ENCODE measurements at regions not wholly inside any gene's neighbourhood (a gene's known extent, or its start where the extent isn't known, plus 50 kb on each side); places are given as distances from the start of the nearest gene placed in this dataset.
"Not testable (repeated sequence)": the region's sequence is repeated elsewhere in the genome, so short reads cannot be mapped to it uniquely, and the experiment has no call there.

DNA sequence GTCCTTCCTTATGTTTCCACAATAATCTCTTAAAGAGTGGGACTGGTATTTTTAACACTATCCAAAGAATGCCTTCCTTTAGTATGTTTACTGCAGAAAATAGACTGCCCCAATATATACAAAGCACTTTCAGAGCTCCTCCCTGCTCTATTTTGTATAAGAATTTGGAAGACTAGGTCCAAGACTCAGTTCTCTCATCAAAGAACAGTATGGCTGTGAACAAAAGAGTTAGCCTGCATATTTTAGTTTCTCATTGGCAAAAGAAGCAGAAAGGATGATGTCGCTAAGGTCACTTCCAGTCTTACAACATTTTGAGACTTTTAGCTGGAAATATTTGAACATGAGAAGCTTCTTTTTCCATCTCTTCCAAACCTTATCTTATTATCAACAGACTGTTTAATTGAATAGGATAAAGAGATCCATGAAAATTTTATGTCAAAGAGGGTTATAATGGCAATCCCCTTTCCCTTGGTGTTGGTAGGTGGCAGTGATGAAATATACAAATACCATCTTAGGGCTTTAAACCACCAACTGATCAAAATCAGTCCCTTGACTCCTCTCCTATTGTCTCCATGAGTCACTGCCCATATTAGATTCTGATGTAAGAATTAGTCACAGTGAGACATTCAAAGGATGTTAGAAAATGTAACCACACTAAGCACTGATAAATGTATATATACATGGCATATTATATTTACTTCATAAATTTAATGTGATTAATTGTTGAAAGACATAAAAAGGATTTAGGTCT, 266.9 kb upstream of the DSEL start:
- POLR2A ChIA-PET: no interaction called here
- H3K4me1 ChIP-seq (ENCODE audit: control extremely low read depth in 1 of 4, control insufficient read depth in 4 of 4, insufficient read depth in 4 of 4, low read length in 3 of 4): no peaks in the 10 kb centered on the region
- H3K36me3 ChIP-seq (ENCODE audit: control insufficient read depth in 4 of 4, insufficient read depth in 4 of 4, low read length in 3 of 4): no peaks in the 10 kb centered on the region
- no CpG with 5 or more reads among the region's 1 CpG for WGBS (ENCODE audit: insufficient coverage)
- CTCF ChIA-PET: no interaction called here
- H3K27me3 ChIP-seq (replicated peaks in 2 of 5; ENCODE audit: control insufficient read depth in 4 of 5, insufficient read depth in 5 of 5, low read length in 4 of 5): no peaks in the 10 kb centered on the region
- H3K27ac ChIP-seq (ENCODE audit: insufficient read depth in 1 of 2, low read depth in 1 of 2, low read length in 2 of 2, poor library complexity in 1 of 2, severe bottlenecking in 2 of 2): no peak overlapping the region
- no peaks in the 10 kb centered on the region for H3K9me3 ChIP-seq (ENCODE audit: control extremely low read depth in 1 of 5, control insufficient read depth in 4 of 5, insufficient read depth in 2 of 5, low read depth in 1 of 5, low read length in 4 of 5)
- H3K4me3 ChIP-seq (ENCODE audit: control insufficient read depth in 1 of 7, extremely low read depth in 1 of 7, insufficient read depth in 4 of 7, low read depth in 2 of 7, low read length in 6 of 7): no peak overlapping the region
- DNase-seq: no peak

DNA sequence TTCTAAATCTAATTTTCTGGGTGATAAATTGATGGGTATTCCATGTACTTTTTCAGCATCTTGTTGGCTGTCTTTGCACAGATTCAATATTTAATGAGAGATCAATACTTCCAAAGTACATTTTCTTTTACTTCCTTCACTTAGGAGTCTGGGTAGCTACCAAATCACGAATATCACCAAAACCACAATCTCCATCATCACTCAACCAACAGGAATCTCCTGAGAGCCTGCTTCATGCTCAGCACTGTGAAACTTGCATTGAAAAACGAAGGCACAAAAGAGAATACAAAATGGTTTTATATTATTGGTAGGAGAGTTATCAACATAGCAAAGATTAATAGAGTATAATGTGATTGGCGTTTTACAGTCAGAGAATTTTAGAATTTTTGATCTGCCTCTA, 261.5 kb upstream of the DSEL start:
- H3K27me3 ChIP-seq (replicated peaks in 2 of 5; ENCODE audit: control insufficient read depth in 4 of 5, insufficient read depth in 5 of 5, low read length in 4 of 5): no peaks in the 10 kb centered on the region
- CTCF ChIA-PET: no interaction called here

DNA sequence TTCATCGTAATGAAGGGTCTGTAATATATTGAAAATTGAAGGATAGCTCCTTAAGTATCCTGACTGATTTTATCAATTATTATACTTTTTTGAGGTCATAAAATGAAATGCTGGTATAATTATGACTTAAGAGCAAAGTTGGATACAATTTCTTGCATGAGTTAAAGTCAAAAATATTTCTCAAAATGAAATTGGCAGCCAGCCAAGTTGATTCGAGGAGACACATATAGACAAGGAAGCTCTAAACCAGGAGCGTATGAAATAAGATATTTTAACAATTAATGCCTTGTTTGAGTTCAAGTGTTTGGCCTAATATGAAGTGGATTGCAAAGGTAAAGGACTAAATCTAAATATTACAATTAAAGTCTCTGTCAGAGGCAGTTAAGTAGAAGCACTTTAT, 260.4 kb upstream of the DSEL start:
- Histone ChIP-seq H3K4me1 (ENCODE audit: control extremely low read depth in 1 of 4, control insufficient read depth in 4 of 4, insufficient read depth in 4 of 4, low read length in 3 of 4) (no peaks in the 10 kb centered on the region), H3K36me3 (ENCODE audit: control insufficient read depth in 4 of 4, insufficient read depth in 4 of 4, low read length in 3 of 4) (no peaks in the 10 kb centered on the region), H3K9me3 (ENCODE audit: control extremely low read depth in 1 of 5, control insufficient read depth in 4 of 5, insufficient read depth in 2 of 5, low read depth in 1 of 5, low read length in 4 of 5) (no peaks in the 10 kb centered on the region), H3K4me3 (ENCODE audit: control insufficient read depth in 1 of 7, extremely low read depth in 1 of 7, insufficient read depth in 4 of 7, low read depth in 2 of 7, low read length in 6 of 7) (no peak overlapping the region), H3K27me3 (replicated peaks in 2 of 5; ENCODE audit: control insufficient read depth in 4 of 5, insufficient read depth in 5 of 5, low read length in 4 of 5) (no peaks in the 10 kb centered on the region), H3K27ac (ENCODE audit: insufficient read depth in 1 of 2, low read depth in 1 of 2, low read length in 2 of 2, poor library complexity in 1 of 2, severe bottlenecking in 2 of 2) (no peak overlapping the region)
- CTCF ChIA-PET: no interaction called here
- DNase-seq: no peak
- no CpG with 5 or more reads among the region's 3 CpGs for WGBS (ENCODE audit: insufficient coverage)
- POLR2A ChIA-PET: no interaction called here

More for the DNA sequence above, 261.5 kb upstream of the DSEL start:
- no peak for DNase-seq
- no peak overlapping the region for H3K4me3 ChIP-seq (ENCODE audit: control insufficient read depth in 1 of 7, extremely low read depth in 1 of 7, insufficient read depth in 4 of 7, low read depth in 2 of 7, low read length in 6 of 7)
- WGBS (ENCODE audit: insufficient coverage): 100% methylated on average over 1 of the region's 3 CpGs
- no peak overlapping the region for H3K27ac ChIP-seq (ENCODE audit: insufficient read depth in 1 of 2, low read depth in 1 of 2, low read length in 2 of 2, poor library complexity in 1 of 2, severe bottlenecking in 2 of 2)
- no peaks in the 10 kb centered on the region for H3K4me1 ChIP-seq (ENCODE audit: control extremely low read depth in 1 of 4, control insufficient read depth in 4 of 4, insufficient read depth in 4 of 4, low read length in 3 of 4)
- H3K36me3 ChIP-seq (ENCODE audit: control insufficient read depth in 4 of 4, insufficient read depth in 4 of 4, low read length in 3 of 4): no peaks in the 10 kb centered on the region
- no peaks in the 10 kb centered on the region for H3K9me3 ChIP-seq (ENCODE audit: control extremely low read depth in 1 of 5, control insufficient read depth in 4 of 5, insufficient read depth in 2 of 5, low read depth in 1 of 5, low read length in 4 of 5)
- POLR2A ChIA-PET: no interaction called here

DNA sequence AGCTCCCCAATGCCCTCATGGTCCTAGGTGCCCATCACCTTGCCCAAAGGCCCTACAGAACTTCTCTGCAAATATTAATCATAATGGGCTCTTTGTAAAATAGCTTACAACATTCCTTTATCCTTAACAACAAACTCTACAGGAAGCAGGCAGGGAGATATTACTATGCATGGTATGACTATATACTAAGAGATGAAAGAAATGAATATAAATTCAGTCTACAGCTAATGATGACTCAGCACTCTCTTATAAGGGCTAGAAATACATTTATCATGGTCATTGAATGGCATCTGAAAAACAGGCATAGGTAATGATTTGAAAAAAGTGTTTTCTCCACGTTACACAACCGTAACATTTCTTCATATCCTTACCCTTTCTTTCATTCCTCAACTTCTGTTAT, 254.8 kb upstream of the DSEL start:
- H3K27me3 ChIP-seq (replicated peaks in 2 of 5; ENCODE audit: control insufficient read depth in 4 of 5, insufficient read depth in 5 of 5, low read length in 4 of 5): no peaks in the 10 kb centered on the region
- no peaks in the 10 kb centered on the region for H3K4me1 ChIP-seq (ENCODE audit: control extremely low read depth in 1 of 4, control insufficient read depth in 4 of 4, insufficient read depth in 4 of 4, low read length in 3 of 4)
- CTCF ChIA-PET: no interaction called here
- H3K36me3 ChIP-seq (ENCODE audit: control insufficient read depth in 4 of 4, insufficient read depth in 4 of 4, low read length in 3 of 4): no peaks in the 10 kb centered on the region
- 92% methylated on average over 2 of the region's 2 CpGs for WGBS (ENCODE audit: insufficient coverage)
- POLR2A ChIA-PET: no interaction called here
- no peak overlapping the region for H3K27ac ChIP-seq (ENCODE audit: insufficient read depth in 1 of 2, low read depth in 1 of 2, low read length in 2 of 2, poor library complexity in 1 of 2, severe bottlenecking in 2 of 2)
- no peak for DNase-seq
- no peak overlapping the region for H3K4me3 ChIP-seq (ENCODE audit: control insufficient read depth in 1 of 7, extremely low read depth in 1 of 7, insufficient read depth in 4 of 7, low read depth in 2 of 7, low read length in 6 of 7)
- no peaks in the 10 kb centered on the region for H3K9me3 ChIP-seq (ENCODE audit: control extremely low read depth in 1 of 5, control insufficient read depth in 4 of 5, insufficient read depth in 2 of 5, low read depth in 1 of 5, low read length in 4 of 5)

DNA sequence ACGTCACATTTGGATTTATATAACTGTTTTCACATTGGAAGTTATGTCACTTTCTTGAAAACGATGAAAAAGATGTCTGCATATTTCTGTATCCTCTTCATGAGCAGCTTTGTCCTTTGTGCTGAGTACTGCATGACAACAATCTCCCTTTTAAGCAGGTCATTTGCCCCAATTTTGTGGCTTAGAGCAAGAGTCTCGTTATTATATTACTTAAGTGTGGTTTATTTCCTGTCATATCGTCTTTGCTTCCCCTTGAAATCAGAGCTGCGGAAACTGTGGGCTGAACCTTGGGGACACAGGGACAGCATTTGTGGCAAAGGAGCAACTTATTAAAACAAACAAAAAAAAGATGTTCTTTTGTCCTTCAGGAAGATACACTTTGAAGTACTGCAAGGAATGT, 254.0 kb upstream of the DSEL start:
- H3K4me3 ChIP-seq (ENCODE audit: control insufficient read depth in 1 of 7, extremely low read depth in 1 of 7, insufficient read depth in 4 of 7, low read depth in 2 of 7, low read length in 6 of 7): no peak overlapping the region
- H3K27ac ChIP-seq (ENCODE audit: insufficient read depth in 1 of 2, low read depth in 1 of 2, low read length in 2 of 2, poor library complexity in 1 of 2, severe bottlenecking in 2 of 2): no peak overlapping the region
- DNase-seq: no peak
- WGBS (ENCODE audit: insufficient coverage): 49% methylated on average over 3 of the region's 5 CpGs
- ChIA-PET CTCF (no interaction called here), POLR2A (no interaction called here)
- H3K9me3 ChIP-seq (ENCODE audit: control extremely low read depth in 1 of 5, control insufficient read depth in 4 of 5, insufficient read depth in 2 of 5, low read depth in 1 of 5, low read length in 4 of 5): no peaks in the 10 kb centered on the region
- no peaks in the 10 kb centered on the region for H3K4me1 ChIP-seq (ENCODE audit: control extremely low read depth in 1 of 4, control insufficient read depth in 4 of 4, insufficient read depth in 4 of 4, low read length in 3 of 4)
- no peaks in the 10 kb centered on the region for H3K27me3 ChIP-seq (replicated peaks in 2 of 5; ENCODE audit: control insufficient read depth in 4 of 5, insufficient read depth in 5 of 5, low read length in 4 of 5)
- H3K36me3 ChIP-seq (ENCODE audit: control insufficient read depth in 4 of 4, insufficient read depth in 4 of 4, low read length in 3 of 4): no peaks in the 10 kb centered on the region

DNA sequence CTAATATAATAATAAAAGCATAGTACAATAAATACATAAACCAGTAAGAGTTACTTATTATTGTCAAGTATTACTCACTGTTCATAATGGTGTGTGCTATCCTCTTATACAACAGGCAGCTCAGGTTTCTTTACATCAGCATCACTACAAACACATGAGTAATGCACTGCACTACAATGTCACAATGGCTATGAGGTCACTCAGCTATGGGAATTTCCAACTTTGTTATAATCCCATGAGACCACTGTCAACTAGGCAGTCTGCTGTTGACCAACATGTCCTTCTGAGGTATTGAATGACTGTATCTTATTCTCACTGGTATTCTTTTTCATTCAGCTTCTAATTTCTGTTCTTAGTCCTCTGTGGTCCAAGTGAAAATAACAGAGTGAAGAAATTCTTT, 250.4 kb upstream of the DSEL start:
- ChIA-PET CTCF (no interaction called here), POLR2A (no interaction called here)
- H3K27me3 ChIP-seq (replicated peaks in 2 of 5; ENCODE audit: control insufficient read depth in 4 of 5, insufficient read depth in 5 of 5, low read length in 4 of 5): no peaks in the 10 kb centered on the region
- no peak overlapping the region for H3K4me3 ChIP-seq (ENCODE audit: control insufficient read depth in 1 of 7, extremely low read depth in 1 of 7, insufficient read depth in 4 of 7, low read depth in 2 of 7, low read length in 6 of 7)
- no peaks in the 10 kb centered on the region for H3K9me3 ChIP-seq (ENCODE audit: control extremely low read depth in 1 of 5, control insufficient read depth in 4 of 5, insufficient read depth in 2 of 5, low read depth in 1 of 5, low read length in 4 of 5)
- DNase-seq: no peak
- no peaks in the 10 kb centered on the region for H3K36me3 ChIP-seq (ENCODE audit: control insufficient read depth in 4 of 4, insufficient read depth in 4 of 4, low read length in 3 of 4)
- H3K27ac ChIP-seq (ENCODE audit: insufficient read depth in 1 of 2, low read depth in 1 of 2, low read length in 2 of 2, poor library complexity in 1 of 2, severe bottlenecking in 2 of 2): no peak overlapping the region
- no peaks in the 10 kb centered on the region for H3K4me1 ChIP-seq (ENCODE audit: control extremely low read depth in 1 of 4, control insufficient read depth in 4 of 4, insufficient read depth in 4 of 4, low read length in 3 of 4)

DNA sequence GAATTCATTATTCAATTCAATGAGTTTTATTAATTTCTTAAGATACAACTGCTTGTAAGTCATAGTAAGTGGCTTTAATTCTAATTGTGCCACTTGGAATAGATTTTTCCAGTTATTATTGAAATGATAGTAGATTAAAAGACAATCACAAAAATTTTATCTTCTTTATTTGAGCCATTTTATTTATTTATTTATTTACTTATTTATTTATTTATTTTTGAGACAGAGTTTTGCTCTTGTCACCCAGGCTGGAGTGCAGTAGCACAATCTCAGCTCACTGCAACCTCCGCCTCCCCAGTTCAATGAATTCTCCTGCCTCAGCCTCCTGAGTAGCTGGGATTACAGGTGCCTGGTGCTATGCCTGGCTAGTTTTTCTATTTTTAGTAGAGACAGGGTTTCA, 235.7 kb upstream of the DSEL start:
- H3K27ac ChIP-seq (ENCODE audit: insufficient read depth in 1 of 2, low read depth in 1 of 2, low read length in 2 of 2, poor library complexity in 1 of 2, severe bottlenecking in 2 of 2); H3K4me3 ChIP-seq (ENCODE audit: control insufficient read depth in 1 of 7, extremely low read depth in 1 of 7, insufficient read depth in 4 of 7, low read depth in 2 of 7, low read length in 6 of 7); H3K4me1 ChIP-seq (ENCODE audit: control extremely low read depth in 1 of 4, control insufficient read depth in 4 of 4, insufficient read depth in 4 of 4, low read length in 3 of 4); POLR2A ChIA-PET; H3K9me3 ChIP-seq (ENCODE audit: control extremely low read depth in 1 of 5, control insufficient read depth in 4 of 5, insufficient read depth in 2 of 5, low read depth in 1 of 5, low read length in 4 of 5); H3K27me3 ChIP-seq (replicated peaks in 2 of 5; ENCODE audit: control insufficient read depth in 4 of 5, insufficient read depth in 5 of 5, low read length in 4 of 5); DNase-seq; H3K36me3 ChIP-seq (ENCODE audit: control insufficient read depth in 4 of 4, insufficient read depth in 4 of 4, low read length in 3 of 4); CTCF ChIA-PET: not testable (repeated sequence)
- 100% methylated on average over 1 of the region's 1 CpG for WGBS (ENCODE audit: insufficient coverage)
